Trophoblast cell (in vitro differentiated cells and primary cell): ENCODE measurements at regions not wholly inside any gene's neighbourhood (a gene's known extent, or its start where the extent isn't known, plus 50 kb on each side); places are given as distances from the start of the nearest gene placed in this dataset.

Source experiments
- DNase-seq, 2 donors: peaks; one replicate each; pipeline ENCODE4 v3.0.0-alpha.2; 2016
- H2AFZ ChIP-seq: 2 replicates; pipeline ENCODE4 v1.6.1; 2013; ENCODE audit warnings: low read length, moderate library complexity, mild to moderate bottlenecking; ENCODE audit not compliant: insufficient read depth, poor library complexity
- H2AK5ac ChIP-seq: 2 replicates; pipeline ENCODE4 v1.6.1; 2013; ENCODE audit warnings: mild to moderate bottlenecking, low read length
- H2BK120ac ChIP-seq: 2 replicates; pipeline ENCODE4 v1.6.1; 2013; ENCODE audit warnings: low read length, mild to moderate bottlenecking, moderate library complexity; ENCODE audit not compliant: insufficient read depth, poor library complexity
- H2BK12ac ChIP-seq: 2 replicates; pipeline ENCODE4 v1.6.1; 2013; ENCODE audit warnings: mild to moderate bottlenecking, low read length, moderate library complexity
- H2BK5ac ChIP-seq: 2 replicates; pipeline ENCODE4 v1.6.1; 2013; ENCODE audit warnings: low read length, low read depth, moderate library complexity, mild to moderate bottlenecking; ENCODE audit not compliant: poor library complexity
- H3K14ac ChIP-seq: 2 replicates; pipeline ENCODE4 v1.6.1; 2013; ENCODE audit warnings: mild to moderate bottlenecking, low read length
- H3K18ac ChIP-seq: 2 replicates; pipeline ENCODE4 v1.6.1; 2013; ENCODE audit warnings: mild to moderate bottlenecking, low read length
- H3K23ac ChIP-seq: 2 replicates; pipeline ENCODE4 v1.6.1; 2013; ENCODE audit warnings: low read length
- H3K27ac ChIP-seq: 2 replicates; pipeline ENCODE4 v1.5.1; 2013; ENCODE audit warnings: low read depth, mild to moderate bottlenecking, inconsistent platforms, low read length, moderate library complexity
- H3K27me3 ChIP-seq: 2 replicates; pipeline ENCODE4 v1.6.1; 2013; ENCODE audit warnings: inconsistent platforms, mild to moderate bottlenecking, low read length, moderate library complexity; ENCODE audit not compliant: insufficient read depth
- H3K36me3 ChIP-seq, 2 experiments: 1 replicate in 1 of 2; 2 replicates in 1 of 2; pipeline ENCODE4 v1.6.1; 2013; ENCODE audit warnings: low read length in 2 of 2, mild to moderate bottlenecking in 2 of 2, moderate library complexity in 1 of 2; ENCODE audit not compliant: insufficient read depth in 2 of 2, control insufficient read depth in 1 of 2
- H3K4ac ChIP-seq: 2 replicates; pipeline ENCODE4 v1.6.1; 2013; ENCODE audit warnings: low read depth, mild to moderate bottlenecking, low read length, moderate library complexity
- H3K4me1 ChIP-seq, 2 experiments: 1 replicate in 1 of 2; 2 replicates in 1 of 2; pipeline ENCODE4 v1.6.1; 2013; ENCODE audit warnings: low read length in 2 of 2, mild to moderate bottlenecking in 2 of 2, moderate library complexity in 1 of 2; ENCODE audit not compliant: insufficient read depth in 2 of 2, control insufficient read depth in 1 of 2
- H3K4me2 ChIP-seq: 2 replicates; pipeline ENCODE4 v1.6.1; 2013; ENCODE audit warnings: inconsistent platforms, mild to moderate bottlenecking, low read length, moderate library complexity
- H3K4me3 ChIP-seq: 2 replicates; pipeline ENCODE4 v1.5.1; 2013; ENCODE audit warnings: mild to moderate bottlenecking, low read depth, low read length, inconsistent platforms
- H3K79me1 ChIP-seq: one replicate; pipeline ENCODE4 v1.6.1; 2013; ENCODE audit warnings: low read length
- H3K79me2 ChIP-seq: 2 replicates; pipeline ENCODE4 v1.6.1; 2013; ENCODE audit warnings: low read length, mild to moderate bottlenecking; ENCODE audit not compliant: control insufficient read depth, insufficient read depth, poor library complexity
- H3K9ac ChIP-seq: 2 replicates; pipeline ENCODE4 v1.6.1; 2013; ENCODE audit warnings: mild to moderate bottlenecking, low read length
- H3K9me3 ChIP-seq: 2 replicates; pipeline ENCODE4 v1.6.1; 2013; ENCODE audit warnings: low read depth, mild to moderate bottlenecking, control low read depth, inconsistent platforms, low read length; ENCODE audit not compliant: insufficient read depth
- H4K12ac ChIP-seq: 2 replicates; pipeline ENCODE4 v1.6.1; 2013; ENCODE audit warnings: low read depth, mild to moderate bottlenecking, low read length, moderate library complexity
- H4K8ac ChIP-seq: 2 replicates; pipeline ENCODE4 v1.6.1; 2013; ENCODE audit warnings: low read depth, mild to moderate bottlenecking, low read length, moderate library complexity
- H4K91ac ChIP-seq: one replicate; pipeline ENCODE4 v1.6.1; 2013; ENCODE audit warnings: low read depth, mild to moderate bottlenecking, low read length, moderate library complexity
- WGBS: extraction: QIAGEN DNeasy Blood & Tissue Kit; methylation state at CpG from one replicate; pipeline ENCODE4 v1.1.7; 2013; ENCODE audit warnings: missing lambda C conversion rate; ENCODE audit not compliant: insufficient read length, insufficient coverage; ENCODE audit errors: extremely low coverage; 5-methylcytosine and 5-hydroxymethylcytosine counted together

DNA sequence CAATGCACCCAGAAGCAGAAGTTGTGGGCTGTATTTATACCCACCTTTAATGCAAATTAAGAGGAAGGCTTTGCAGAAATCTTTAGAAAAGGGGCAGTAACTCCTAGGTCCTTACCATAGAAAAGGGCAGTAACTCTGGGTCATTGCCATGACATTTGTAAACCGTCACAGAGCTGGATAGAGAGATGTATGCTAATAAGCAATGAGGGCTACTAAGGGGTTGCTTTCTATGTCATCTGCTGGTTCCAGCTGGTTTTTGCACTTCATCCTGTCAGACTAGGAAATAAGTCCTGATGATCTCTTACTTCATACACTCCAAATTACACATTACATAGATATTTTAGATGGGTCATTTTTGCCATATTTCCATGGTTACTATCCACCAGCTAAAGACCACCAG, 299.1 kb upstream of the TYRP1 start:
- no peak overlapping the region for H3K9ac ChIP-seq

DNA sequence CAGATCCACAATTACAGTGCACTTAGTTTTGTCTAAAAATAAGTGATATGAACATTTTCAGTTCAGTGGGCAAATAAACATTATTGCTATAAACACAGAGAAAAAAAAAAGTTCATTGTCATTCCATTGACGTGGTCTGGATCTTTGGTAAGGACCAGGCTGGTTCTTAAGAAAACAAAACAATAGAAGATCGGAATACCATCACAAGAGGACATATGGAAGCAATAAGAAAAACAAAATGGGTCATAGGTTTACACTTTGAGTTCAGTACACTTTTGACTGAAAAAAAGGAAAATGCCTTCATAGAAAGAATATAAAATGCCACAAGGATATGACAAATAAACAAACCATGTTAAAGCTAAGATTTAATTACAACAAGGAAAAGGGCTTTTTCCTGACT, 289.5 kb upstream of the TYRP1 start:
- Histone ChIP-seq H3K4me3 (no peak overlapping the region), H3K27me3 (no peaks in the 10 kb centered on the region), H2AK5ac (no peak overlapping the region), H3K36me3 (no peaks in the 10 kb centered on the region), H3K23ac (no peak overlapping the region), H4K12ac (no peak overlapping the region), H2AFZ (no peak overlapping the region), H3K4me1 (no peaks in the 10 kb centered on the region), H3K79me1 (no peaks in the 10 kb centered on the region), H3K18ac (no peak overlapping the region), H3K4ac (no peak overlapping the region), H4K8ac (no peak overlapping the region), H2BK12ac (no peak overlapping the region), H3K9me3 (no peaks in the 10 kb centered on the region), H3K14ac (no peak overlapping the region), H4K91ac (no peak overlapping the region), H2BK5ac (no peak overlapping the region), H2BK120ac (no peak overlapping the region), H3K9ac (no peak overlapping the region), H3K4me2 (no peak overlapping the region), H3K79me2 (no peaks in the 10 kb centered on the region), H3K27ac (no peak overlapping the region)
- no CpG with 5 or more reads among the region's 2 CpGs for WGBS
- DNase-seq = no peak

More for the DNA sequence above, 299.1 kb upstream of the TYRP1 start:
- Histone ChIP-seq H3K14ac (no peak overlapping the region), H2AK5ac (no peak overlapping the region), H3K4me3 (no peak overlapping the region), H4K12ac (no peak overlapping the region), H3K18ac (no peak overlapping the region), H3K27me3 (no peaks in the 10 kb centered on the region), H4K8ac (no peak overlapping the region), H3K27ac (no peak overlapping the region), H3K4ac (no peak overlapping the region), H3K36me3 (no peaks in the 10 kb centered on the region), H3K9me3 (no peaks in the 10 kb centered on the region), H2BK12ac (no peak overlapping the region), H3K79me2 (no peaks in the 10 kb centered on the region), H3K4me1 (no peaks in the 10 kb centered on the region), H2BK120ac (no peak overlapping the region), H3K79me1 (no peaks in the 10 kb centered on the region), H4K91ac (no peak overlapping the region), H3K4me2 (no peak overlapping the region), H2AFZ (no peak overlapping the region), H3K23ac (no peak overlapping the region), H2BK5ac (no peak overlapping the region)
- DNase-seq = no peak
- WGBS = no CpG with 5 or more reads among the region's 1 CpG

DNA sequence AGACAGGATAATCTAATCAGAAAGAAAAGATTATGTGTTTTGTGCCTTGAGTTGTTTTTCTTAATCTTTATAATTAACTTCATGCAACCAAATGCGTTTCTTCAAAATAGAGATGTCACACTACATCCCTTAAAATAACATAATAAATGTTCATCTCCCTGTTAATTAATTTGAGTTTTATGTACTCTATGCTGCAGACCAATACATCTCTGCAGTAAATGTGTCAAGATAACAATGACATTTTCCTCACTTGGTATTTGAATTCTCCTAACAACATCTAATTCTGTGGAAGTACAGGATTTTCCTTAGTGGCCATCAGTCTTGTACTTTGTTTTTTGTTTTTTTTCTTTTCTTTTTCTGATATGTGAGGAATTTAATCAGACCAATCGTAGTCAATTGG, 279.2 kb upstream of the TYRP1 start:
- H2AFZ ChIP-seq = no peak overlapping the region
- no peak overlapping the region for H3K4me3 ChIP-seq
- no peaks in the 10 kb centered on the region for H3K4me1 ChIP-seq
- H2BK120ac ChIP-seq = no peak overlapping the region
- H3K4me2 ChIP-seq = no peak overlapping the region
- no peaks in the 10 kb centered on the region for H3K36me3 ChIP-seq
- no peak overlapping the region for H4K12ac ChIP-seq
- no CpG with 5 or more reads among the region's 2 CpGs for WGBS
- no peaks in the 10 kb centered on the region for H3K27me3 ChIP-seq
- H3K14ac ChIP-seq = no peak overlapping the region
- no peak overlapping the region for H2BK12ac ChIP-seq
- no peak overlapping the region for H2BK5ac ChIP-seq
- H3K4ac ChIP-seq = no peak overlapping the region
- DNase-seq = no peak
- H4K91ac ChIP-seq = no peak overlapping the region
- H3K9ac ChIP-seq = no peak overlapping the region
- no peak overlapping the region for H3K27ac ChIP-seq
- H3K9me3 ChIP-seq = no peaks in the 10 kb centered on the region
- H3K79me1 ChIP-seq = peaks cover 7% of the 10 kb centered on the region
- H3K23ac ChIP-seq = no peak overlapping the region
- H2AK5ac ChIP-seq = no peak overlapping the region
- H3K18ac ChIP-seq = no peak overlapping the region
- no peak overlapping the region for H4K8ac ChIP-seq
- H3K79me2 ChIP-seq = no peaks in the 10 kb centered on the region

DNA sequence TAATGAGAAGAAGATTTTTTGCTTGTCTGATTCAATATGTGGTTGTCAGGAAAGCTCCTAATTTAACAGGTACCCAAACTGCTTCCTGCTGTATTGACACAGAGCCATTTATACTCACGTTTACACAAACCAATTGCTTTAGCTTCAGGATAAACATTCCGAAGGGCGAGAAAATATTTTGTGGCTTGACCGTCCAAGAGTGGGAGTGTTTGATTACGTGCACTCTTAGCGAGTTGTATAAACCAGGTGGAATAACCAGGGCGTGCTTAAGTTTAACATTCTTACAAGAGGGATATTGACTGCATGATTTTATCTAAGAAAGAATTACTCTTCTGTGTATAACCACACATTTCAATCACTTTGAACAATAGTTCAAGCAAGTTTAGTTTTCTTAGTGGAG, 278.7 kb upstream of the TYRP1 start:
- no peak overlapping the region for H2BK5ac ChIP-seq
- no peak overlapping the region for H2AK5ac ChIP-seq
- H3K79me1 ChIP-seq = peaks cover 7% of the 10 kb centered on the region
- H3K27me3 ChIP-seq = no peaks in the 10 kb centered on the region
- H2AFZ ChIP-seq = no peak overlapping the region
- peak in 1 of 2 donors; percentile 28 for DNase-seq
- no peak overlapping the region for H3K9ac ChIP-seq
- no peak overlapping the region for H4K91ac ChIP-seq
- H3K4me1 ChIP-seq = no peaks in the 10 kb centered on the region
- no peak overlapping the region for H3K27ac ChIP-seq
- WGBS = no CpG with 5 or more reads among the region's 7 CpGs
- peak overlapping the region; percentile 28 for H3K4me2 ChIP-seq
- no peak overlapping the region for H2BK12ac ChIP-seq
- H3K18ac ChIP-seq = no peak overlapping the region
- H4K12ac ChIP-seq = no peak overlapping the region
- H3K79me2 ChIP-seq = no peaks in the 10 kb centered on the region
- H3K36me3 ChIP-seq = no peaks in the 10 kb centered on the region
- H3K9me3 ChIP-seq = no peaks in the 10 kb centered on the region
- no peak overlapping the region for H3K14ac ChIP-seq
- H3K4ac ChIP-seq = no peak overlapping the region
- H4K8ac ChIP-seq = no peak overlapping the region
- no peak overlapping the region for H3K4me3 ChIP-seq
- no peak overlapping the region for H3K23ac ChIP-seq
- no peak overlapping the region for H2BK120ac ChIP-seq
